G401 (cell line): ENCODE measurements at regions not wholly inside any gene's neighbourhood (a gene's known extent, or its start where the extent isn't known, plus 50 kb on each side); places are given as distances from the start of the nearest gene placed in this dataset.
"Not testable (repeated sequence)": the region's sequence is repeated elsewhere in the genome, so short reads cannot be mapped to it uniquely, and the experiment has no call there.

Source experiments
- DNase-seq: peaks from one replicate; pipeline ENCODE4 v3.0.0-alpha.2; 2015; ENCODE audit warnings: low spot score
- in situ Hi-C: cut with HindIII; loops from 2 replicates; pipeline ENCODE4 v1.10.0; 2016; ENCODE audit warnings: low sequenced_read_pairs, mixed read lengths

DNA sequence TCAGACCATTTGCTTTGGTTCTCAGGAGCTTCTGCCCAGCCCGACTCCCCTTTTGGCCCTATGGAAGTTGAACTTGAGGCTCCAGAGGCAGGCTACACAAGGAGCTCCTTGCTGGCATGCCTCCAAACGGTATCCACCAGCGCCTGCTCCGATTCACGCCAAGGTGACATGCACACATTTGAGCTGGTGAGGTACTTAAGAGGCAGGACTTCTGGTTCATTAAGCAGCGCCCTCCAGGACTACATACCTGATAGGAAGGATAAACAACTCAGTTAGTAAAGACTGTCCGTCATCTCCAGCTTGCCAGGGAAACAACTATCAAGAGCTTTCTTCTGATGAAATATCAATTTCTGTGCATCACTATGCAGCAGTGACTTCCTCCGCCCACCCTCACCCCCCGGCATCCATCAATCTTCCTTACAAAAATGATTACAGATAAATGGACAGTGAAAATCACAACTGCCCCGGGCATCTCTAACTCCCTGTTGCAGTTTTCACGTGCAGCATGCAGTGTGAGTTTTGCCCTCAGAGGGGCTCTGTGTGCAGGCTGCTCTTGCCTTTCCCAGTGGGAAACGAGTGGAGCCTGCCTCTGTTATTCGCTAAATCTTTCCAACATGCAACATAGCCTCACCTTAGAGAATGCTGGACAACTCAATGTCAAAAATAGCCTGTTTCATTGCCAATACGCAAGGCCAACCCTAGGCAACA lies 122.9 kb downstream of the ARRDC4 start:
- in situ Hi-C loops: no loop called here
- no peak for DNase-seq

GRCh38 chr15:98085003-98085639 lies 124.6 kb downstream of the ARRDC4 start:
- peak; percentile 73 for DNase-seq
- in situ Hi-C loops: no loop called here

GRCh38 chr15:98088307-98088945 lies 127.9 kb downstream of the ARRDC4 start:
- in situ Hi-C loops, DNase-seq: not testable (repeated sequence)

DNA sequence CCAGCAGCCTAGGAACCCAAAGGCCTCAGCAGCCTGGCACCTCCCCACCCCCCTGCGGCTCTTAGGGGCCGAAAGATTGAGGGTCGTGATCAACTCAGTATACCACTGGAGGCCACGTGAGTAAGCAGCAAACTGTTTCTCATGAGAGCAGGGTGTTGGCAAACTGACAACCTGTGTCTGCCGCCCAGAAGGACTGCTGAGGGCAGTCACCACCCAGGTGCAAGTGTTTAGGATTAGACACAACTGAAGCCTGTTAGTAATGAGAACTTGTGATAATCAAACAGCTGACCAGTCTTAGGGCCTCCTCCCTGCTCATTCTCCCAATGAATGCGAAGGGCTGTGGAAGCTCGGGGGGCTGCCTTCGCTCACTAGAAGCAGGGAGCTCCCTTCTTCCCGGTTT lies 128.8 kb downstream of the ARRDC4 start:
- in situ Hi-C loops, DNase-seq: not testable (repeated sequence)

GRCh38 chr15:98097986-98098385 lies 137.5 kb downstream of the ARRDC4 start:
- DNase-seq, in situ Hi-C loops: not testable (repeated sequence)

GRCh38 chr15:98100606-98101005 lies 140.1 kb downstream of the ARRDC4 start:
- in situ Hi-C loops: not testable (repeated sequence)

DNA sequence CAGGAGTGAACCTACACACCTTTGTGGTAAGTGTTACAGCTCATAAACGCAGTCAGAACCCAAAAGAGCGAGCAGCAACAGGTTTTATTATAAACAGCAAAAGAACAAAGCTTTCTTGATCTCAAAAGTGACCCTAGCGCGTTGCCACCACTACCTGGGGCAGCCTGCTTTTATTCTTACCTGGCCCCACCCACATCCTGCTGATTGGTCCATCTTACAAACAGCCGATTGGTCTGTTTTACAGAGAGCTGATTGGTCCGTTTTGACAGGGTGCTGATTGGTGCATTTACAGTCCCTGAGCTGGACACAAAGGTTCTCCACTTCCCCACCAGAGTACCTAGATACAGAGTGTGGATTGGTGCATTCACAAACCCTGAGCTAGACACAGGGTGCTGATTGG lies 143.1 kb downstream of the ARRDC4 start:
- in situ Hi-C loops: no loop called here
- DNase-seq: no peak

More at GRCh38 chr15:98100606-98101005, 140.1 kb downstream of the ARRDC4 start:
- not testable (repeated sequence) for DNase-seq

DNA sequence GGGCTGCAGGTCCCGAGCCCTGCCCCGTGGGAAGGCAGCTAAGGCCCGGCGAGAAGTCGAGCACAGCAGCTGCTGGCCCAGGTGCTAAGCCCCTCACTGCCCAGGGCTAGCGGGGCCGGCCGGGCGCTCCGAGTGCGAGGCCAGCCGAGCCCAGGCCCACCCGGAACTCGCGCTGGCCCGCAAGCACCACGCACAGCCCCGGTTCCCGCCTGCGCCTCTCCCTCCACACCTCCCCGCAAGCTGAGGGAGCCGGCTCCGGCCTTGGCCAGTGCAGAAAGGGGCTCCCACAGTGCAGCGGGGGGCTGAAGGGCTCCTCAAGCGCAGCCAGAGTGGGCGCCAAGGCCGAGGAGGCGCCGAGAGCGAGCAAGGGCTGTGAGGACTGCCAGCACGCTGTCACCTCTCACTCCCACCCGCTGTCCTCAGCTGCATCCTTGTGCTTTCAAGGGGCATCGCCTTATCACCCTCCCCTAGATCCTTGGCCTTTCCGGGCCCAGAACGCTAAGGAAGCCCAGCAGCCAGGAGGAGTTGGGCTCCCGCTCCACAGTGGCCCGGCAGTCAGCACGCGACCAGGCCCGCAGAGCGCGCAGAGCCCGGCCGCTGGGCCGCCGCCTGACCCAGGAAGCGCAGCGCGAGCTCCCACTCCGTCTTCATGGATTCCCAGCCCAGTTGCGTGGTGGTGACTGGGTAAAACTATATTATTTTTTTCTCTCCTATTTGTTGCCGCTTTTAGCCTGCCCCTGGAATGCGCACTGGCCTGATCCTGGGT lies 144.1 kb downstream of the ARRDC4 start:
- DNase-seq, in situ Hi-C loops: not testable (repeated sequence)

DNA sequence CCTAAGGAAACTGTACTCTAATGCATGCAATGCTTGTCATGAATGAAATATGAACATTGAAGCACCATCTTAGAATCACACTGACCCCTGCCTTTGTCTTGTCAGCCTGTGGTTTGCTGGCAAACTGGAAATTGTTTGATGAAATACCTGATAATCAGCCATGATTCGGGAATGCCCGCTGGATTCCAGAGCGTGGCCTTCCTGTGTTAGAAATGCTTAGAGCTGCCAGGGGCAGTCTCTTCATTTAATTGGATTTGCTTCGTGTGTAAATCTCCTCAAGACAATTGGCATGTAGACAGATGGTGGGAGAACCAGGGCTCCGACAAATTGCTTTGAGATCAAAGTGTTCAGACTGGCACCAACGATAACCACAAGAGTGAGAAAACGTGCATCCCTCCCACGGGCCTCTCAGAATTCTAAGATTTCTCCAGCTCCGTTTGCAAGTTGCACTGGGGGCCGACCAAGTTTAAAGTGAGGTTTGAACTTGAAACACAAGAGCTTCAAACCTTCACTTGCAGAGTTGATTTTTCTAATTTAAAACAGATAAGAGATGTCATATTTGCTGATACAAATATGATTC lies 146.2 kb downstream of the ARRDC4 start:
- in situ Hi-C loops, DNase-seq: not testable (repeated sequence)

DNA sequence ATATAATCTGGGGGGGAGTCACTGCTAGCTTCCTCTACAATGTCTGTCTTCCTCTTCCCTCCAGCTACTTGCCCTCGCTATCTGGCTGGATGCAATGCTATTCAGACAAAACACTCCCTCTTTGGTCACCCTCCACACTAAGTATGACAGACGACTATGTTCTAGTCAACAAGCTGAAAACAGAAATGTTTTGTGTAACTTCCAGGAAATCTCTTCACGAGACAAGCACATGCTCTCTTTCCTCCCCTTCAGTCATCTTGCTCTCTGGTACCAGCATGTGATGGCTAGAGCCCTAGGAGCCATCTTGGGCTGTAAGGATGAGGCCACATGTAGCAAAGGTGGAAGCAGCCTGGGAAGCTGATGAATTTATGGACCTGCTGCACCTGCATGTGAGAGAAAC lies 151.3 kb downstream of the ARRDC4 start:
- in situ Hi-C loops: no loop called here

DNA sequence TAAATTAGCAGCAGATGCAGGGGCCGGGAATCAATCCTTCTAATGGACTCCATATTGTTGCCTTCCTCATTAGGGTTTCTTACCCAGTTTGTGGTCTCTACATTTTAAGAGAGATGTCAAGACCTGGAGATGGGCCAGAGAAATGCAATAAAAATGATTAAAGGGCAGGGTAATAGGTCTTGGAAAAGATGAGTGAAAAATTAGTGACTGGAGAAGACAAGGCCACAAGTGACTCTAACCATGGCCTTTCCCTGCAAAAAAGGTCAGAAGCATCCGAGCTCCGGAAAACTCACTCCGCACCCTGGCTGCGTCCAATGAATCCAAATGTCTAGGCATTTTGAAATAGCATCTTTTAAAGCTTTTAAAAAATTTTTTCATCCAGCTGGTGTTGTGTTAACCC lies 152.8 kb downstream of the ARRDC4 start:
- DNase-seq: no peak
- in situ Hi-C loops: no loop called here

More for the DNA sequence above, 151.3 kb downstream of the ARRDC4 start:
- DNase-seq: no peak

GRCh38 chr15:98120561-98120960 lies 160.1 kb downstream of the ARRDC4 start:
- in situ Hi-C loops: no loop called here

DNA sequence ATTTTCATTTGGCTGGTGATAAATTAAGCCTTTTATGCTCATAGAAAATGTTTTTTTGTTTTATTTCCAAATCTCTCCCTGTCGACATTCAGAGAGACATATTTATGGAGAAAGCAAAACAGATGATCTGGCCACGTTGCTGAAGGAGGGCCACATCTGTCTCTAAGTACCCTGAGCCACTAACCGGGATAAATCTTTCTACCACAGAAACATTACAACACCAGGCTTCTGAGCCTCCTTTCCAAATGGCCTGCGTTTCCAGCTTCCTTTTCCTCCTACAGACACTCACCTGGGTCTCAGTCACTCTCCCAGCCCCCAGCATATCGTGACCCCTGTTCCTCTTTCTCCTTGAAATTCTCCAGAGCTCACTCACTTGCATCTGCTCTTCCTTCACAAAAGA lies 161.0 kb downstream of the ARRDC4 start:
- no peak for DNase-seq
- in situ Hi-C loops: no loop called here

More at GRCh38 chr15:98120561-98120960, 160.1 kb downstream of the ARRDC4 start:
- no peak for DNase-seq

DNA sequence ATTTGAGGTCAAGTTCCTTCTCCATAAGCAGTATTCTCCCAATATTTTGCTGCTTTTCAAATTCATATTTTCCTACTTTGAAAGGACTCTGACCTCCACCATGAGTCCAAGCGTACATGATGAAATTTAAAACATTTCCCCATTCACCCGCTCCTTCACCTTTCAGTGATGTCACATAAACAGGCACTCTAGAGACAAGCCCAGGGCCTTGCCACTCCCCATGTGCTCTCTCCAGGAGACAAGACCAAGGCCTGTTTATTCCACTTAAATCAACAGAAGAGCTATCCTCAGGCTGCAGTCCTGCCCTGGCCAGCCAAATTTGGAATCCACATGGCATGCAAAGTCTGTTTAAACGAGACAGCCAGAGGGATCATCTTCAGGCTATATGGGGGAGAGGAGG lies 161.5 kb downstream of the ARRDC4 start:
- in situ Hi-C loops: no loop called here
- no peak for DNase-seq

DNA sequence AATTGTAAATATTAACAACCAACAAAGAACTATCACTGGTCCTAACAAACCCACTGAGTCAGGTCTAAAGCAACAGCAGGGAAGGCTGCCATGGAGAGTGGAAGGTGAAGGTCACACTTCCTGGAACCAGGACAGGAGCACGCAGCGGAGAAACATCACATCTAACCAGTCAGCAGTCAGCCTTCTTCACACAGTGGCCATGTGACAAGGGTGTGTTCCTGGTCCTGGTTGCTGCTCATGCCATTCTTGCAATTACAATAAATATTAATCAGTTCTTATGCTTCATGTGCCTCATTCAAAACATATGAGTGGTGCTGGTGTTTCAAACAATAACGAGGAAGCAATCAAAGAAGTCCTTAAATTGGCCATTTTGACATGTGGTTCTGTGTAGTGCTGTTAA lies 162.8 kb downstream of the ARRDC4 start:
- in situ Hi-C loops: no loop called here
- no peak for DNase-seq

GRCh38 chr15:98123834-98124233 lies 163.3 kb downstream of the ARRDC4 start:
- DNase-seq: no peak
- in situ Hi-C loops: no loop called here

GRCh38 chr15:98124581-98124980 lies 164.1 kb downstream of the ARRDC4 start:
- in situ Hi-C loops: no loop called here
- no peak for DNase-seq

DNA sequence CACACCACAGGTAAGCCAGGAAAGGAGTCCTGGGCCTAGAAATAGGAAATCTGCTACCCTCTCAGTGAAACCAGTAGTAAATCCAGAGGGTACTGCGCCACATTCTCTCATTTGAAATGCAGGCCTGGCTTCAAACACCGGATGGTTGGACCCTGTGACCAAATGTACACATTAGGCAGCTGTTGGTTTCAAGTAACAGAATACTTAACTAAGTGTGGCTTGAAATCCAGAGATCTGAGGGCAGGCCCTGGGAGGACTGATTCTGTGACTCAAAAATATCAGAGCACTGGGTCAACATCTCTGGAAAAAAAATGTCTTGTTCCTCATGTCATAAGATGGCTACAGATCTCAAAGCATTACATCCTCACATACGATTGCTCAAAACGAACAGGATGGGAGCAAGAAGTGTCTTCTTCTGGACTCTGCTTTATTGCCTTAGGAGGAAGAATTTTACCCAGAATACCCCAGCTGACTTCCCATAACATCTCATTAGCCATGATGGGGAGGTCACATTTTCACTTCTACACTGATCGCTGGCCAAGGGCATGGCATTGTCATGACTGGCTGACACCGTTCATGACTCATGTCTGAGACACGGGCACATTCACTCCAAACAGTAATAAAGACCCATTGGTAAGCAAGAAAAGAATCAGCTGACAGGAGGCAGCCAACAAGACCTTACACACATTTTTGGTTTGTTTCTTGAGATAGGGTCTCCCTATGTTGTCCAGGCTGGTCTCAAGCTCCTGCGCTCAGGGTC lies 166.0 kb downstream of the ARRDC4 start:
- in situ Hi-C loops: no loop called here
- DNase-seq: no peak

DNA sequence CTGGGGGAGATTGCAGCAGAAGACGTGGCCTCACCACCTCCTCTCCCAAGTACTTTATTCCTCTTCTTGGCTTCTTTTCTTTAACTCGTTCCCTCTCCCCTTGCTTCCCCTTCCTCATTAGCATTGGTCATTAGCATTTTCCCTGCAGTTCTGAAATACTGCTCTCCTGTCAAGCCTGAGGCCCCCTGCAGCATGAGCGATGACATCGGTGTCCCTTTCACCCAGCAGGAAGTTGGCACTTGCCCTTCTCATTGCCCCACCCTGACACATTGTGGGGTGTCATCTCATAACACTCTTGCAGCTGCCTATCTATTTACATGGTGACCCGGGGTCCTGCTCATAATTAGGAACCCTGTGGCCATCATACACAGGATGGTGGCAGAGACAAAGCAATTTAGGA lies 167.1 kb downstream of the ARRDC4 start:
- in situ Hi-C loops: no loop called here
- DNase-seq: no peak
